Ascending aorta (tissue), 2 donors: ENCODE measurements at regions not wholly inside any gene's neighbourhood (a gene's known extent, or its start where the extent isn't known, plus 50 kb on each side); places are given as distances from the start of the nearest gene placed in this dataset.

ENCODE experiments used
- DNase-seq, 2 donors: peaks; one replicate each; pipeline ENCODE4 v3.0.0-alpha.2; 2019; ENCODE audit warnings: low spot score in 2 of 2
- H3K27ac ChIP-seq, 2 donors: fragments of 200-600 bp; sonication (generic); one replicate each; pipeline ENCODE4 v1.5.1; 2016 to 2017; ENCODE audit warnings: mild to moderate bottlenecking in 1 of 2
- H3K27me3 ChIP-seq: fragments of 200-600 bp; sonication (generic); one replicate; pipeline ENCODE4 v1.5.1; 2017
- H3K36me3 ChIP-seq, 2 donors: fragments of 200-600 bp; sonication (generic); one replicate each; pipeline ENCODE4 v1.5.1; 2016
- H3K4me1 ChIP-seq, 2 donors: fragments of 200-600 bp; sonication (generic); one replicate each; pipeline ENCODE4 v1.5.1; 2016 to 2017; ENCODE audit warnings: mild to moderate bottlenecking in 1 of 2
- H3K4me3 ChIP-seq, 2 donors: fragments of 200-600 bp; sonication (generic); one replicate each; pipeline ENCODE4 v1.5.1; 2016 to 2017; ENCODE audit warnings: mild to moderate bottlenecking in 1 of 2
- H3K9me3 ChIP-seq, 2 donors: fragments of 200-600 bp; sonication (generic); one replicate each; pipeline ENCODE4 v1.5.1; 2016
- intact Hi-C: fragments of 100-400 bp; cut with DNase I; formaldehyde crosslinking; loops from one replicate; pipeline ENCODE4 v1.15.1; 2023
- TF ChIP-seq, protein P1 (sequence below), 3 experiments: fragments of 200-600 bp in 2 of 3; fragments of 450-650 bp in 1 of 3; sonication (generic) in 2 of 3; IDR thresholded peaks; one replicate each; pipeline ENCODE4 v1.5.1; 2016 to 2019; ENCODE audit warnings: antibody characterized with exemption in 3 of 3, mild to moderate bottlenecking in 1 of 3, moderate library complexity in 1 of 3

DNA sequence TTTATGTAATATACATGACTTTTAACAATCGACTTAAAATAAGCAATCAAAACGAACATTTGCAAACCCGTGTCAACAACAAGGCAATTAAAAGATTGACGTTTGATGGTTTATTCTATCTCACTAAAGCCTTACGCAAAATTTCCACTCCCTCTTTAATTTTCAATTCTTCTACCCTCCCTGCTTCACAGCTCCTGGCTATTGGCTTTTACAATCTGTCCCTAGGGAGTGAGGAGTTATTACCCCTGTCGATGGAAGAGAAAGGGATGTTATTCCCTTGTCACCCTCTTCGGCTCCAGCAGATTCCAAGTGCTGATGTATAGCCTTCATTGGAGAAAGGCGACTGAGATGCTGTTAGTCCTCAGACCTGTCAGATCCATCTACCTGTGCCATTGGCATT lies 161.3 kb downstream of the ZNF281 start:
- DNase-seq, result no peak
- Histone ChIP-seq H3K27ac (no peak overlapping the region), H3K4me3 (no peak overlapping the region), H3K27me3 (no peaks in the 10 kb centered on the region), H3K4me1 (no peaks in the 10 kb centered on the region), H3K9me3 (no peaks in the 10 kb centered on the region), H3K36me3 (no peaks in the 10 kb centered on the region)
- TF ChIP-seq, protein P1, sequence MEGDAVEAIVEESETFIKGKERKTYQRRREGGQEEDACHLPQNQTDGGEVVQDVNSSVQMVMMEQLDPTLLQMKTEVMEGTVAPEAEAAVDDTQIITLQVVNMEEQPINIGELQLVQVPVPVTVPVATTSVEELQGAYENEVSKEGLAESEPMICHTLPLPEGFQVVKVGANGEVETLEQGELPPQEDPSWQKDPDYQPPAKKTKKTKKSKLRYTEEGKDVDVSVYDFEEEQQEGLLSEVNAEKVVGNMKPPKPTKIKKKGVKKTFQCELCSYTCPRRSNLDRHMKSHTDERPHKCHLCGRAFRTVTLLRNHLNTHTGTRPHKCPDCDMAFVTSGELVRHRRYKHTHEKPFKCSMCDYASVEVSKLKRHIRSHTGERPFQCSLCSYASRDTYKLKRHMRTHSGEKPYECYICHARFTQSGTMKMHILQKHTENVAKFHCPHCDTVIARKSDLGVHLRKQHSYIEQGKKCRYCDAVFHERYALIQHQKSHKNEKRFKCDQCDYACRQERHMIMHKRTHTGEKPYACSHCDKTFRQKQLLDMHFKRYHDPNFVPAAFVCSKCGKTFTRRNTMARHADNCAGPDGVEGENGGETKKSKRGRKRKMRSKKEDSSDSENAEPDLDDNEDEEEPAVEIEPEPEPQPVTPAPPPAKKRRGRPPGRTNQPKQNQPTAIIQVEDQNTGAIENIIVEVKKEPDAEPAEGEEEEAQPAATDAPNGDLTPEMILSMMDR (IDR thresholded peaks at IDR 0.05), result no peak
- intact Hi-C loops, result no loop called here

DNA sequence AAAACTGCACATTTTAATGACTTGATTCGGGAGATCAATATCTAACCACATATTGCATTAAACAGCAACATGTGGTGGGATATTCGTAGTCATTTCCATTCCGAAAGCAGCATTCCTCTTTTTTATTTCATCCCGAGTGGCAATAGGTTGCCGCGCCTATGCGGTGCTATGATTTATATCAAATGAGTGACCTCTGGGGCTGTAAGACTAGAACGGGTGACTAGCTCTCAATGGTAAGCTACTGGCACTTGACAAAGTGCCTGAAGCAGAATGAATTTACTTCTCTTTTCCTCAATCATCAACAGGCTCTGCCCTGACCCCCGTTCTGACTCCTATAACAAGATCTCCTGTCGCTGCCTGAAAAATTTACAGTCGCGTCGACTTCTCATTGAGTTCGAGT lies 162.3 kb downstream of the ZNF281 start:
- TF ChIP-seq, protein P1 (IDR thresholded peaks at IDR 0.05), result no peak
- Histone ChIP-seq H3K36me3 (no peaks in the 10 kb centered on the region), H3K4me3 (no peak overlapping the region), H3K9me3 (no peaks in the 10 kb centered on the region), H3K4me1 (no peaks in the 10 kb centered on the region), H3K27ac (no peak overlapping the region), H3K27me3 (no peaks in the 10 kb centered on the region)
- intact Hi-C loops, result no loop called here
- DNase-seq, result no peak

DNA sequence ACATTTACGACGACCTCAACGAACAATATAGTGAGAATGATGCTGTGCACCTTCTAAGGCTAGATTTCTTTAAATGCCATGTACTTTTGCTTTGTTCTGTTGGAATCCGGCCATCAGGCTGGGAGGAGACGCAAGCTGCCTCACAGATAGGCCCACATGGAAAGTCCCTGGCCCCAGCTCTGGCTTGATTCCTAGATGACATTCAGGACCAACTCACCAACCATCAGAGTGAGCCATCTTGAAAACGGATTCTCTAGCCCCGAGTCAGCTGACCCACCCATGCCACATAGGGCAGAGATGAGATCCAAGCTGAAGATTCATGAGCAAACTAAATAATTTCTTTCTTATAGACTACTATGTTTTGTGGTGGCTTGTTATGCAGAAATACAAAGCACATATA lies 164.4 kb downstream of the ZNF281 start:
- no peaks in the 10 kb centered on the region for H3K4me1 ChIP-seq
- intact Hi-C loops, result no loop called here

DNA sequence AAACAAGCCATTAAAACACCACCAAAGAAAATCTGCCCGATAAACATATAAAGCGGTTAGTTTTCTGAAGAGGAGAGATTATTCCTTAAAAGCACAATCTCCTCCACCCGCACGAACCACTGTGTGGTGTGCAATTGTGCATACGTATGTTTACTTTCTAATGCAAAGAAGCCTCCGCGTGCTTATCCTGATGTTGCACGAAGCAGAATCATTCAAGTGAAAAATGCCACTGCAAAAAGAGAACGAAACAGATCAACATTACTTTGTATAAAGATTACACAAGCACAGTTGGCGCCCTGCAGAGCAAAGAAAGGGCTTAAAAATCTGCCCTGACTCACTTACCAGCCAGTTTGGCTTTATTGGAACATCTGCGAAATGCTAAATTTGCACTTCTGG lies 166.8 kb downstream of the ZNF281 start:
- DNase-seq, result no peak
- Histone ChIP-seq H3K4me3 (no peak overlapping the region), H3K27me3 (no peaks in the 10 kb centered on the region), H3K9me3 (no peaks in the 10 kb centered on the region), H3K27ac (no peak overlapping the region), H3K4me1 (no peaks in the 10 kb centered on the region), H3K36me3 (no peaks in the 10 kb centered on the region)
- intact Hi-C loops, result no loop called here
- TF ChIP-seq, protein P1 (IDR thresholded peaks at IDR 0.05), result no peak

More for the DNA sequence above, 164.4 kb downstream of the ZNF281 start:
- DNase-seq, result no peak
- no peak overlapping the region for H3K4me3 ChIP-seq
- TF ChIP-seq, protein P1 (IDR thresholded peaks at IDR 0.05), result no peak
- no peaks in the 10 kb centered on the region for H3K36me3 ChIP-seq
- H3K9me3 ChIP-seq, result no peaks in the 10 kb centered on the region
- H3K27ac ChIP-seq, result no peak overlapping the region
- H3K27me3 ChIP-seq, result no peaks in the 10 kb centered on the region

DNA sequence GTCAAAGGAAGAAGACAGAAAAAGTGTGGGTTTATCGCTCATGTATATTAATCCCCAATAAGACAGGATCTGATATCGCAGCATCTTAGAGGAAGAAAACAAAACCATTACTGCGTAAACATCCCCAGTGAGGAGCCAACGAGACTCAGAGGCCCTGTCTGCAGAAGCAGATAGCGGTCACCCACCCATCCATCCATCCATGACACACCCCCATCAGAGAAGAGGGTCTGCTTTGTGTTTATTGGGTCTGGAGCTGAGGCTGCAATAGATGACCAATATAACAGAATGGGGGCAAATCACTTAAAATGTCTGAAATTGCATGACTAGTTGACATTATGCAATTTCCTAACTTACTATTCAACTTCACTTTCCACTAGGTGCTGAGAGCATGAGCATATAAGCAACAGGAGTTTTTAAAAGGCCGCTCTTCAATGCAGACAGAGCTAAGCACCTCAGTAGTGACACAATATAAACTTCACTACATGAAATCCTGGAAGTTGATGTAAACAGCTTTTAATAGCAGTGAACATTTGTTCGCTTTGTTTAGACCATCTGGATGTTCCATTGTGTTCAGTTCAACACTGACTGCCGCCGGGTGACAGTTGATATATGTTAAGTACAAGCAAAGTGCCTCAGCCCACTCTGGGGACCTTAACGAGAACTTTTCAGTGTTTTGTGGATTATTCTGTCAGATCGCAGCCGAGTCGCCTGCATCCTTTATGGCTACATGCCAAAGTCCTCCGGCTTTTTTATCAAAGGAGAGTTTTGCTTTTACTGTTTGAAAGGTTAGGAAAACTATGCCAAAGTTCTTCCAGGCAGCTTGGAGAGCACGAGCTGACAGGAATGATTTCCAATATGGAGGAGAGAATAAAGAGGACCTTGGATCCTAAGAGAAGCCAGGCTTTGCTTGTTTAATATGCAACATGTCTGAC lies 167.5 kb downstream of the ZNF281 start:
- H3K4me1 ChIP-seq, result no peaks in the 10 kb centered on the region
- DNase-seq, result no peak
- no peak overlapping the region for H3K4me3 ChIP-seq
- H3K27me3 ChIP-seq, result no peaks in the 10 kb centered on the region
- TF ChIP-seq, protein P1 (IDR thresholded peaks at IDR 0.05), result no peak
- intact Hi-C loops, result no loop called here
- no peak overlapping the region for H3K27ac ChIP-seq
- H3K36me3 ChIP-seq, result no peaks in the 10 kb centered on the region
- no peaks in the 10 kb centered on the region for H3K9me3 ChIP-seq
